Ishikawa (cell line): ENCODE measurements at regions not wholly inside any gene's neighbourhood (a gene's known extent, or its start where the extent isn't known, plus 50 kb on each side); places are given as distances from the start of the nearest gene placed in this dataset.

Experiments used
- CEBPB ChIP-seq: IDR thresholded peaks from 2 replicates; pipeline ENCODE4 v1.6.1; 2012
- CREB1 ChIP-seq: IDR thresholded peaks from 2 replicates; pipeline ENCODE4 v1.6.1; 2012; ENCODE audit warnings: low read depth
- EGR1 ChIP-seq: IDR thresholded peaks from 2 replicates; pipeline ENCODE4 v1.6.1; 2012
- EP300 ChIP-seq: IDR thresholded peaks from 2 replicates; pipeline ENCODE4 v1.6.1; 2012; ENCODE audit warnings: borderline replicate concordance
- FOXM1 ChIP-seq: IDR thresholded peaks from 2 replicates; pipeline ENCODE4 v1.6.1; 2012; ENCODE audit warnings: low read depth, borderline replicate concordance
- NFIC ChIP-seq: IDR thresholded peaks from 2 replicates; pipeline ENCODE4 v1.6.1; 2012
- RAD21 ChIP-seq: IDR thresholded peaks from 2 replicates; pipeline ENCODE4 v1.6.1; 2012; ENCODE audit warnings: low read depth
- TAF1 ChIP-seq: IDR thresholded peaks from 2 replicates; pipeline ENCODE4 v1.6.1; 2012; ENCODE audit warnings: low read depth, mild to moderate bottlenecking
- TCF12 ChIP-seq: IDR thresholded peaks from 2 replicates; pipeline ENCODE4 v1.6.1; 2012; ENCODE audit warnings: low read depth
- TEAD4 ChIP-seq: IDR thresholded peaks from 2 replicates; pipeline ENCODE4 v1.6.1; 2012
- YY1 ChIP-seq: IDR thresholded peaks from 2 replicates; pipeline ENCODE4 v1.6.1; 2012; ENCODE audit warnings: low read depth
- ZBTB7A ChIP-seq: IDR thresholded peaks from 2 replicates; pipeline ENCODE4 v1.6.1; 2012; ENCODE audit warnings: low read depth
- TF ChIP-seq, protein P1 (sequence below): IDR thresholded peaks from 2 replicates; pipeline ENCODE4 v1.6.1; 2012; ENCODE audit warnings: low read depth, mild to moderate bottlenecking
- TF ChIP-seq, protein P2 (sequence below): IDR thresholded peaks from 2 replicates; pipeline ENCODE4 v1.6.1; 2012
- TF ChIP-seq, protein P3 (sequence below): IDR thresholded peaks from 2 replicates; pipeline ENCODE4 v1.6.1; 2012

DNA sequence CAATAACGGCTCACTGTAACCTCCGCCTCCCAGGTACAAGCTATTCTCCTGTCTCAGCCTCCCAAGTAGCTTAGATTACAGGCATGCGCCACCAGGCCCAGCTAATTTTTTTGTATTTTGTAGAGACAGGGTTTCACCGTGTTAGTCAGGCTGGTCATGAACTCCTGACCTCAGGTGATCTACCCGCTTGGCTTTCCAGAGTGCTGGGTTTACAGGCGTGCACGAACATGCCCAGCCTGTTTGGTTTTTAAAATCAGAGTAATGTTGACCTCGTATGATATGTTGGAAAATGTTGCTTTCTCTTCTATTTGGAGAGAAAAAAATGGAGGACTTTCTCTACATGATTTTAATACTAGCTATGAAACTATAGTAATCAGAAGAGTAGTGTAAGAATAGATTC is 386.2 kb downstream of the PTH2R start:
- TF ChIP-seq EP300: no peak
- no peak for TF ChIP-seq EGR1
- no peak for TF ChIP-seq NFIC
- TF ChIP-seq YY1: no peak
- no peak for TF ChIP-seq CREB1
- TF ChIP-seq ZBTB7A: no peak
- TF ChIP-seq TAF1: no peak
- TF ChIP-seq TCF12: no peak

DNA sequence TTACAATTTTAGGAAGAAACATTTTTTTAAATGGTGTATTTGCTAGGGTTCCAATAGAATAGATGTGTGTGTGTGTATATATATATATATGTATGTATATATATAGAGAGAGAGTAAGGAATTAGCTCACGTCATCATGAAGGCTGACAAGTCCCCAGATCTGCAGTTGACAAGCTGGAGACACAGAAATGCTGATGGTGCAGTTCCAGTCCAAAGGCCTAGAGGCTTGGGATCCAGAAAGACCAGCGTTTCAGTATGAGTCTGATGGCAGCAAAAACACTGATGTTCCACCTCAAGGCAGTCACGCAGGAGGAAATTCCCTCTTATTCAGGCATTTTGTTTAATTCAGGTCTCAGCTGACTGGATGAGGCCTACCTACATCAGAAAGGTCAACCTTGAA is 386.8 kb downstream of the PTH2R start:
- no peak for TF ChIP-seq NFIC
- no peak for TF ChIP-seq TAF1
- TF ChIP-seq, protein P1, sequence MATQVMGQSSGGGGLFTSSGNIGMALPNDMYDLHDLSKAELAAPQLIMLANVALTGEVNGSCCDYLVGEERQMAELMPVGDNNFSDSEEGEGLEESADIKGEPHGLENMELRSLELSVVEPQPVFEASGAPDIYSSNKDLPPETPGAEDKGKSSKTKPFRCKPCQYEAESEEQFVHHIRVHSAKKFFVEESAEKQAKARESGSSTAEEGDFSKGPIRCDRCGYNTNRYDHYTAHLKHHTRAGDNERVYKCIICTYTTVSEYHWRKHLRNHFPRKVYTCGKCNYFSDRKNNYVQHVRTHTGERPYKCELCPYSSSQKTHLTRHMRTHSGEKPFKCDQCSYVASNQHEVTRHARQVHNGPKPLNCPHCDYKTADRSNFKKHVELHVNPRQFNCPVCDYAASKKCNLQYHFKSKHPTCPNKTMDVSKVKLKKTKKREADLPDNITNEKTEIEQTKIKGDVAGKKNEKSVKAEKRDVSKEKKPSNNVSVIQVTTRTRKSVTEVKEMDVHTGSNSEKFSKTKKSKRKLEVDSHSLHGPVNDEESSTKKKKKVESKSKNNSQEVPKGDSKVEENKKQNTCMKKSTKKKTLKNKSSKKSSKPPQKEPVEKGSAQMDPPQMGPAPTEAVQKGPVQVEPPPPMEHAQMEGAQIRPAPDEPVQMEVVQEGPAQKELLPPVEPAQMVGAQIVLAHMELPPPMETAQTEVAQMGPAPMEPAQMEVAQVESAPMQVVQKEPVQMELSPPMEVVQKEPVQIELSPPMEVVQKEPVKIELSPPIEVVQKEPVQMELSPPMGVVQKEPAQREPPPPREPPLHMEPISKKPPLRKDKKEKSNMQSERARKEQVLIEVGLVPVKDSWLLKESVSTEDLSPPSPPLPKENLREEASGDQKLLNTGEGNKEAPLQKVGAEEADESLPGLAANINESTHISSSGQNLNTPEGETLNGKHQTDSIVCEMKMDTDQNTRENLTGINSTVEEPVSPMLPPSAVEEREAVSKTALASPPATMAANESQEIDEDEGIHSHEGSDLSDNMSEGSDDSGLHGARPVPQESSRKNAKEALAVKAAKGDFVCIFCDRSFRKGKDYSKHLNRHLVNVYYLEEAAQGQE: no peak
- TF ChIP-seq ZBTB7A: no peak
- TF ChIP-seq CEBPB: no peak
- no peak for TF ChIP-seq FOXM1
- no peak for TF ChIP-seq CREB1
- no peak for TF ChIP-seq TCF12
- no peak for TF ChIP-seq EGR1
- TF ChIP-seq EP300: no peak
- TF ChIP-seq TEAD4: no peak
- TF ChIP-seq RAD21: no peak
- TF ChIP-seq, protein P2, sequence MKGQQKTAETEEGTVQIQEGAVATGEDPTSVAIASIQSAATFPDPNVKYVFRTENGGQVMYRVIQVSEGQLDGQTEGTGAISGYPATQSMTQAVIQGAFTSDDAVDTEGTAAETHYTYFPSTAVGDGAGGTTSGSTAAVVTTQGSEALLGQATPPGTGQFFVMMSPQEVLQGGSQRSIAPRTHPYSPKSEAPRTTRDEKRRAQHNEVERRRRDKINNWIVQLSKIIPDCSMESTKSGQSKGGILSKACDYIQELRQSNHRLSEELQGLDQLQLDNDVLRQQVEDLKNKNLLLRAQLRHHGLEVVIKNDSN: no peak
- TF ChIP-seq, protein P3, sequence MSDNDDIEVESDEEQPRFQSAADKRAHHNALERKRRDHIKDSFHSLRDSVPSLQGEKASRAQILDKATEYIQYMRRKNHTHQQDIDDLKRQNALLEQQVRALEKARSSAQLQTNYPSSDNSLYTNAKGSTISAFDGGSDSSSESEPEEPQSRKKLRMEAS: no peak
- TF ChIP-seq YY1: no peak

DNA sequence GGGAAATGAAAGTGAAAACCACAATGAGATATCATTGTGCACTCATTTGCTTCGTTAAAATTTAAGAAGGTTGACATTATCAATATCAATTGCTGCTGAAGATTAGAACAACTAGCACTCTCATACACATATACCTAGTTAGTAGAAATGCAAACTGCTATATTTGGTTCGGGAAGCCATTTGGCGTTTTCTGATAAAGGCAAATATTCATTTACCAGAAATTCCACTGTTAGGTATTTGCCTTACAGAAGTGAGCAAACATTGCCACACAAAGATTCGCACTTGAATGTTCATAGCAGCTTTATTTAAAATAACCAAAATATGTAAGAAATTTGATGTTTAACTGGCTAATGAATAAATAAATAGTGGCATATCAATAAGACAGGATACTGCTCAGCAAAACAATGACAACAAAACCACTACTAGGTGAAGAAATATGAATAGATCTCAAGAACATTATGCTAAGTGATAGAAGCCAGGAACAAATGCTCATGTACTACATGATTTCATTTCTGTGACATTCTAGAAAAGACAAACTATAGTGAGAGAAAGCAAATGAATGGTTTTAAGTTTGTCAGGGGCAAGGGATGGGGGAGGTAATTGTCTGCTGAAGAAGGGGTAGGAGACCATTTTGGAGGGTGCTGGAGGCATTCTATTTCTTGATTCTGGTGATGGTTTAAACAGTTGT is 387.8 kb downstream of the PTH2R start:
- TF ChIP-seq, protein P1: no peak
- no peak for TF ChIP-seq EP300
- no peak for TF ChIP-seq YY1
- no peak for TF ChIP-seq TCF12
- TF ChIP-seq, protein P2: no peak
- TF ChIP-seq RAD21: no peak
- TF ChIP-seq, protein P3: no peak
- no peak for TF ChIP-seq FOXM1
- TF ChIP-seq TEAD4: no peak
- TF ChIP-seq NFIC: no peak
- TF ChIP-seq CEBPB: no peak
- TF ChIP-seq CREB1: no peak

DNA sequence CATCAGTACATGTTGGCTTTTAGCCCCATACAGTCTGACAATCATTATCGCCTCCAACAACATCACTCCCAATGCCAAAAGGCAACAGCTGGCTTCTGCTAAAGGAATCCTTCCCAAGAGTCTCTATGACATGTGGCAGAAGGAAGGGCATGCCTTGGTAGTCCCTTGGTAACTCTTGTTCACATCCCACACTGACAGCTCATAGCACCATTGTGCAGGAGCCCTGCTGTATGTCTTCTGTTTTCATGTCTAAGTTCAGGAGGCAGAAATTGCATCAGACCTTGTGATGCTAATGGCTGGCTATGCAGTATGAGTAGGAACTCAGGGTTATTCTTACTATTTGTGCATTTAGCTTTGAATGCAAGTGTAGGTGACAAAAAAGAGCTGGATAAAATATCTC is 392.1 kb downstream of the PTH2R start:
- TF ChIP-seq, protein P3: no peak
- TF ChIP-seq, protein P1: no peak
- no peak for TF ChIP-seq TEAD4
- TF ChIP-seq, protein P2: no peak
- TF ChIP-seq YY1: no peak
- no peak for TF ChIP-seq EP300
- no peak for TF ChIP-seq RAD21
- no peak for TF ChIP-seq FOXM1
- TF ChIP-seq CEBPB: no peak
- no peak for TF ChIP-seq CREB1
- no peak for TF ChIP-seq NFIC
- TF ChIP-seq ZBTB7A: no peak
- TF ChIP-seq EGR1: no peak
- TF ChIP-seq TCF12: no peak
- TF ChIP-seq TAF1: no peak
